Ishikawa (cell line): ENCODE measurements at regions not wholly inside any gene's neighbourhood (a gene's known extent, or its start where the extent isn't known, plus 50 kb on each side); places are given as distances from the start of the nearest gene placed in this dataset.

Source experiments
- CEBPB ChIP-seq: IDR thresholded peaks from 2 replicates; pipeline ENCODE4 v1.6.1; 2012
- CREB1 ChIP-seq: IDR thresholded peaks from 2 replicates; pipeline ENCODE4 v1.6.1; 2012; ENCODE audit warnings: low read depth
- EGR1 ChIP-seq: IDR thresholded peaks from 2 replicates; pipeline ENCODE4 v1.6.1; 2012
- EP300 ChIP-seq: IDR thresholded peaks from 2 replicates; pipeline ENCODE4 v1.6.1; 2012; ENCODE audit warnings: borderline replicate concordance
- FOXM1 ChIP-seq: IDR thresholded peaks from 2 replicates; pipeline ENCODE4 v1.6.1; 2012; ENCODE audit warnings: low read depth, borderline replicate concordance
- MAX ChIP-seq: IDR thresholded peaks from 2 replicates; pipeline ENCODE4 v1.6.1; 2012
- NFIC ChIP-seq: IDR thresholded peaks from 2 replicates; pipeline ENCODE4 v1.6.1; 2012
- RAD21 ChIP-seq: IDR thresholded peaks from 2 replicates; pipeline ENCODE4 v1.6.1; 2012; ENCODE audit warnings: low read depth
- REST ChIP-seq: IDR thresholded peaks from 2 replicates; pipeline ENCODE4 v1.6.1; 2012; ENCODE audit warnings: low read depth, mild to moderate bottlenecking
- TAF1 ChIP-seq: IDR thresholded peaks from 2 replicates; pipeline ENCODE4 v1.6.1; 2012; ENCODE audit warnings: low read depth, mild to moderate bottlenecking
- TCF12 ChIP-seq: IDR thresholded peaks from 2 replicates; pipeline ENCODE4 v1.6.1; 2012; ENCODE audit warnings: low read depth
- TEAD4 ChIP-seq: IDR thresholded peaks from 2 replicates; pipeline ENCODE4 v1.6.1; 2012
- USF1 ChIP-seq: IDR thresholded peaks from 2 replicates; pipeline ENCODE4 v1.6.1; 2012
- YY1 ChIP-seq: IDR thresholded peaks from 2 replicates; pipeline ENCODE4 v1.6.1; 2012; ENCODE audit warnings: low read depth
- ZBTB7A ChIP-seq: IDR thresholded peaks from 2 replicates; pipeline ENCODE4 v1.6.1; 2012; ENCODE audit warnings: low read depth

- TF ChIP-seq RAD21 (no peak), FOXM1 (no peak), CREB1 (no peak), USF1 (no peak)
Measured at GRCh38 chr1:195744256-195744655, 864.0 kb downstream of the KCNT2 start.

GRCh38 chr1:195740862-195741261 is 867.4 kb downstream of the KCNT2 start:
- TF ChIP-seq TCF12: no peak
- TF ChIP-seq TEAD4: no peak
- no peak for TF ChIP-seq REST
- no peak for TF ChIP-seq USF1
- no peak for TF ChIP-seq TAF1

GRCh38 chr1:195738966-195739650 is 869.1 kb downstream of the KCNT2 start:
- no peak for TF ChIP-seq TCF12
- no peak for TF ChIP-seq MAX
- no peak for TF ChIP-seq ZBTB7A
- no peak for TF ChIP-seq TEAD4
- no peak for TF ChIP-seq NFIC
- no peak for TF ChIP-seq FOXM1
- no peak for TF ChIP-seq EGR1
- no peak for TF ChIP-seq CEBPB
- no peak for TF ChIP-seq REST
- TF ChIP-seq USF1: no peak
- no peak for TF ChIP-seq EP300
- no peak for TF ChIP-seq CREB1
- TF ChIP-seq TAF1: no peak
- TF ChIP-seq YY1: no peak
- no peak for TF ChIP-seq RAD21

GRCh38 chr1:195735140-195735539 is 873.1 kb downstream of the KCNT2 start:
- no peak for TF ChIP-seq RAD21
- no peak for TF ChIP-seq USF1
- no peak for TF ChIP-seq FOXM1
- TF ChIP-seq TCF12: no peak
- TF ChIP-seq ZBTB7A: no peak
- no peak for TF ChIP-seq TEAD4
- TF ChIP-seq EGR1: no peak
- no peak for TF ChIP-seq CEBPB
- TF ChIP-seq TAF1: no peak
- no peak for TF ChIP-seq EP300
- no peak for TF ChIP-seq CREB1
- no peak for TF ChIP-seq YY1
- no peak for TF ChIP-seq NFIC
- TF ChIP-seq REST: no peak
- TF ChIP-seq MAX: no peak
